OCI-LY3 (cell line): ENCODE measurements at regions not wholly inside any gene's neighbourhood (a gene's known extent, or its start where the extent isn't known, plus 50 kb on each side); places are given as distances from the start of the nearest gene placed in this dataset.

Source experiments
- EZH2phosphoT487 ChIP-seq: fragments of 200-600 bp; shearing (Covaris generic); IDR thresholded peaks from 2 replicates; pipeline ENCODE4 v1.6.1; 2018; ENCODE audit warnings: antibody characterized with exemption, mixed run types, low read depth
- TF ChIP-seq, protein P1 (sequence below): fragments of 200-600, 300-600 bp; sonication (generic); IDR thresholded peaks from 2 replicates; pipeline ENCODE4 v1.5.1; 2014; ENCODE audit warnings: antibody characterized with exemption, low read length, low read depth

DNA sequence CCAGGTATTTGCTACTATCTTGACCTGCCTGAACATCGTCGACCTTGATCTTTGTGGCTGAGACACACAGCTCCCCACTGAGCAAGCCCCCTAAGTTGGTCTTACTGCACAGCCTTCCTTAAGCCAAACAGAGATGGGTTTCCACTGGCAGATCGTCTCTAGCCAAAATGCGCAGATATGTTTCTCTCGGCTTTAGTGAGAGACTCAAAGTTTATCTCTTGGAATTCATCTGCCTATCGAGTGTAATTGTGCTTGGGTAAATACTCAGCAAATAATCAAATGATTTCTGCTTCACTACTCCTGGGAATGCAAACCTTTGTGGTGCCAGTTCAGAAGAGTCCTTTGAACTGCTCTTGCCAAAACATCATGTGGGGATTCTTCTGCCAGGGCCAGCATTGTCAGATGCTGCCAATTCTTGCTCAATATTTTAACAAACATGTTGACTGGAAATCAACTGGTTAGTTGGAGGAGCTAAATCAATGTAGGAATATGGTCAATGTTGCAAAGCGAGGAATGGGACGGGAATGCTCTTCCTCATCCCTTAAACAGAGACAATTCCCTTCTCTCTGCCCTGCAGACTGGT is 141.2 kb upstream of the SLC28A3 start:
- TF ChIP-seq, protein P1, sequence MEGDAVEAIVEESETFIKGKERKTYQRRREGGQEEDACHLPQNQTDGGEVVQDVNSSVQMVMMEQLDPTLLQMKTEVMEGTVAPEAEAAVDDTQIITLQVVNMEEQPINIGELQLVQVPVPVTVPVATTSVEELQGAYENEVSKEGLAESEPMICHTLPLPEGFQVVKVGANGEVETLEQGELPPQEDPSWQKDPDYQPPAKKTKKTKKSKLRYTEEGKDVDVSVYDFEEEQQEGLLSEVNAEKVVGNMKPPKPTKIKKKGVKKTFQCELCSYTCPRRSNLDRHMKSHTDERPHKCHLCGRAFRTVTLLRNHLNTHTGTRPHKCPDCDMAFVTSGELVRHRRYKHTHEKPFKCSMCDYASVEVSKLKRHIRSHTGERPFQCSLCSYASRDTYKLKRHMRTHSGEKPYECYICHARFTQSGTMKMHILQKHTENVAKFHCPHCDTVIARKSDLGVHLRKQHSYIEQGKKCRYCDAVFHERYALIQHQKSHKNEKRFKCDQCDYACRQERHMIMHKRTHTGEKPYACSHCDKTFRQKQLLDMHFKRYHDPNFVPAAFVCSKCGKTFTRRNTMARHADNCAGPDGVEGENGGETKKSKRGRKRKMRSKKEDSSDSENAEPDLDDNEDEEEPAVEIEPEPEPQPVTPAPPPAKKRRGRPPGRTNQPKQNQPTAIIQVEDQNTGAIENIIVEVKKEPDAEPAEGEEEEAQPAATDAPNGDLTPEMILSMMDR, result no peak
- TF ChIP-seq EZH2phosphoT487, result no peak
